IMR-90 (cell line): ENCODE measurements at regions not wholly inside any gene's neighbourhood (a gene's known extent, or its start where the extent isn't known, plus 50 kb on each side); places are given as distances from the start of the nearest gene placed in this dataset.

Experiments used
- ATAC-seq: fragments of 200-7000 bp; cut with Tn5 transposase; 2 replicates; pipeline ENCODE4 v1.9.1; 2020; ENCODE audit warnings: low read depth, mild to moderate bottlenecking, moderate library complexity
- BruUV-seq: library from RNA; stranded (reverse); fragments of 400-500 nt; replicated peaks from 2 replicates; lab custom pipeline; 2021; lab: Mats Ljungman, UMichigan
- CTCF ChIA-PET: fragments of 300-600 bp; formaldehyde crosslinking; extraction: SDS; loops from one replicate; lab custom pipeline; 2021; ENCODE audit warnings: antibody characterized with exemption; lab: Yijun Ruan, JAX
- POLR2A ChIA-PET: fragments of 300-600 bp; sonication (Branson Sonifier 250); formaldehyde crosslinking; loops from one replicate; lab custom pipeline; 2022; ENCODE audit warnings: antibody characterized with exemption; ENCODE audit not compliant: unreplicated experiment; lab: Charles Lee
- DNase-seq: peaks from one replicate; pipeline ENCODE4 v3.0.0; 2013
- H2AFZ ChIP-seq: replicated peaks from 2 replicates; pipeline ENCODE3; 2013; ENCODE audit warnings: low read length, mild to moderate bottlenecking; ENCODE audit not compliant: poor library complexity
- H2AK5ac ChIP-seq: 2 replicates; pipeline ENCODE4 v1.6.1; 2013; ENCODE audit warnings: low read depth, low read length, inconsistent platforms
- H2AK9ac ChIP-seq: replicated peaks from 2 replicates; pipeline ENCODE3; 2013; ENCODE audit warnings: mild to moderate bottlenecking, low read depth, low read length, moderate library complexity; ENCODE audit not compliant: poor library complexity
- H2BK120ac ChIP-seq: 2 replicates; pipeline ENCODE4 v1.6.1; 2013; ENCODE audit warnings: low read depth, low read length, inconsistent platforms
- H2BK15ac ChIP-seq: 3 replicates; pipeline ENCODE4 v1.6.1; 2013; ENCODE audit warnings: low read depth, low read length, inconsistent platforms
- H2BK20ac ChIP-seq: 2 replicates; pipeline ENCODE4 v1.6.1; 2013; ENCODE audit warnings: low read depth, mild to moderate bottlenecking, inconsistent platforms, low read length, moderate library complexity
- H2BK5ac ChIP-seq: 2 replicates; pipeline ENCODE4 v1.6.1; 2013; ENCODE audit warnings: mild to moderate bottlenecking, low read depth, low read length, inconsistent platforms; ENCODE audit not compliant: poor library complexity, severe bottlenecking
- H3K14ac ChIP-seq: replicated peaks from 2 replicates; pipeline ENCODE4 v1.6.1; 2013; ENCODE audit warnings: low read depth, low read length, inconsistent platforms
- H3K18ac ChIP-seq: 2 replicates; pipeline ENCODE4 v1.6.1; 2013; ENCODE audit warnings: low read depth, low read length, control low read depth
- H3K23ac ChIP-seq: 2 replicates; pipeline ENCODE4 v1.6.1; 2013; ENCODE audit warnings: low read depth, low read length, inconsistent platforms
- H3K27ac ChIP-seq: 2 replicates; pipeline ENCODE4 v1.5.1; 2013; ENCODE audit warnings: mild to moderate bottlenecking, control low read depth, low read length; ENCODE audit not compliant: insufficient read depth
- H3K27me3 ChIP-seq: 2 replicates; pipeline ENCODE4 v1.6.1; 2013; ENCODE audit warnings: low read length; ENCODE audit not compliant: control insufficient read depth, insufficient read depth
- H3K36me3 ChIP-seq: 2 replicates; pipeline ENCODE4 v1.6.1; 2013; ENCODE audit warnings: low read length, mixed read lengths; ENCODE audit not compliant: control insufficient read depth, insufficient read depth
- H3K4ac ChIP-seq: 2 replicates; pipeline ENCODE4 v1.6.1; 2013; ENCODE audit warnings: low read depth, low read length, inconsistent platforms
- H3K4me1 ChIP-seq: 2 replicates; pipeline ENCODE4 v1.6.1; 2013; ENCODE audit warnings: low read length, mixed read lengths; ENCODE audit not compliant: control insufficient read depth, insufficient read depth
- H3K4me2 ChIP-seq: 2 replicates; pipeline ENCODE4 v1.6.1; 2013; ENCODE audit warnings: low read depth, mild to moderate bottlenecking, control low read depth, low read length, moderate library complexity
- H3K4me3 ChIP-seq: 2 replicates; pipeline ENCODE4 v1.5.1; 2013; ENCODE audit warnings: low read depth, mild to moderate bottlenecking, control low read depth, low read length, moderate library complexity; ENCODE audit not compliant: insufficient read depth
- H3K56ac ChIP-seq: 2 replicates; pipeline ENCODE4 v1.6.1; 2013; ENCODE audit warnings: low read length, inconsistent platforms; ENCODE audit not compliant: insufficient read depth; ENCODE audit errors: extremely low read depth
- H3K79me1 ChIP-seq, 2 experiments: 2 replicates each; pipeline ENCODE4 v1.6.1; 2013; ENCODE audit warnings: low read length in 2 of 2, inconsistent platforms in 1 of 2, low read depth in 1 of 2
- H3K9ac ChIP-seq: 2 replicates; pipeline ENCODE4 v1.6.1; 2013; ENCODE audit warnings: low read depth, low read length, control low read depth
- H3K9me1 ChIP-seq: 2 replicates; pipeline ENCODE4 v1.6.1; 2013; ENCODE audit warnings: low read length, inconsistent platforms; ENCODE audit not compliant: insufficient read depth
- H3K9me3 ChIP-seq: 2 replicates; pipeline ENCODE4 v1.6.1; 2013; ENCODE audit warnings: low read length; ENCODE audit not compliant: control insufficient read depth, insufficient read depth
- H4K20me1 ChIP-seq: 2 replicates; pipeline ENCODE4 v1.6.1; 2013; ENCODE audit warnings: low read length, inconsistent platforms; ENCODE audit not compliant: insufficient read depth
- H4K5ac ChIP-seq: 2 replicates; pipeline ENCODE4 v1.6.1; 2013; ENCODE audit warnings: mild to moderate bottlenecking, low read depth, low read length, control low read depth
- H4K8ac ChIP-seq, 2 experiments: 2 replicates each; pipeline ENCODE4 v1.6.1; 2013; ENCODE audit warnings: low read depth in 2 of 2, low read length in 2 of 2, control low read depth in 1 of 2, inconsistent platforms in 1 of 2
- H4K91ac ChIP-seq: 2 replicates; pipeline ENCODE4 v1.6.1; 2013; ENCODE audit warnings: low read depth, low read length, inconsistent platforms; ENCODE audit not compliant: insufficient read depth
- BHLHE40 ChIP-seq: fragments of 150-350 bp; IDR thresholded peaks from 2 replicates; pipeline ENCODE4 v1.6.1; 2016; ENCODE audit warnings: mild to moderate bottlenecking, low read depth, low read length
- CEBPB ChIP-seq: IDR thresholded peaks from 2 replicates; pipeline ENCODE4 v1.6.1; 2012; ENCODE audit warnings: low read depth, low read length, improper control_type of control experiment
- CHD1 ChIP-seq: IDR thresholded peaks from 2 replicates; pipeline ENCODE4 v1.6.1; 2012; ENCODE audit warnings: low read depth, low read length, improper control_type of control experiment
- FOS ChIP-seq: fragments of 150-350 bp; IDR thresholded peaks from 2 replicates; pipeline ENCODE4 v1.6.1; 2016; ENCODE audit warnings: low read depth, low read length
- MAFK ChIP-seq: IDR thresholded peaks from 2 replicates; pipeline ENCODE4 v1.6.1; 2012; ENCODE audit warnings: low read depth, low read length, improper control_type of control experiment
- MAZ ChIP-seq: IDR thresholded peaks from 2 replicates; pipeline ENCODE4 v1.6.1; 2012; ENCODE audit warnings: low read depth, mild to moderate bottlenecking, low read length, improper control_type of control experiment, moderate library complexity, borderline replicate concordance
- MXI1 ChIP-seq: IDR thresholded peaks from 2 replicates; pipeline ENCODE4 v1.6.1; 2012; ENCODE audit warnings: low read depth, mild to moderate bottlenecking, low read length, moderate library complexity, borderline replicate concordance
- NFE2L2 ChIP-seq: fragments of 150-350 bp; IDR thresholded peaks from 2 replicates; pipeline ENCODE4 v1.6.1; 2016; ENCODE audit warnings: low read depth, mild to moderate bottlenecking, low read length
- POLR2A ChIP-seq: IDR thresholded peaks from 2 replicates; pipeline ENCODE4 v1.6.1; 2012; ENCODE audit warnings: mild to moderate bottlenecking, low read depth, low read length
- RAD21 ChIP-seq: IDR thresholded peaks from 2 replicates; pipeline ENCODE4 v1.6.1; 2012; ENCODE audit warnings: low read length, improper control_type of control experiment
- RCOR1 ChIP-seq: IDR thresholded peaks from 2 replicates; pipeline ENCODE4 v1.6.1; 2012; ENCODE audit warnings: mild to moderate bottlenecking, low read length, improper control_type of control experiment; ENCODE audit not compliant: insufficient replicate concordance
- RFX5 ChIP-seq: IDR thresholded peaks from 2 replicates; pipeline ENCODE4 v1.8.0; 2012; ENCODE audit warnings: low read depth, mild to moderate bottlenecking, low read length, moderate library complexity
- SMC3 ChIP-seq: fragments of 150-350 bp; IDR thresholded peaks from 2 replicates; pipeline ENCODE4 v1.6.1; 2016; ENCODE audit warnings: low read depth, mild to moderate bottlenecking, antibody characterized with exemption, low read length, moderate library complexity
- WGBS, 2 experiments: methylation state at CpG; one replicate each; pipeline versions ENCODE4 v1.1.5 to v1.1.7; 2013; ENCODE audit warnings: missing lambda C conversion rate in 2 of 2; ENCODE audit not compliant: insufficient read length in 1 of 2; ENCODE audit errors: extremely low coverage in 2 of 2; 5-methylcytosine and 5-hydroxymethylcytosine counted together
- dilution Hi-C: fragments of 300-500 bp; cut with HindIII; formaldehyde crosslinking; loops from one replicate; pipeline ENCODE4 v1.14.3; 2018; ENCODE audit warnings: low sequenced_read_pairs; ENCODE audit not compliant: unreplicated experiment
- in situ Hi-C: fragments of 300-500 bp; cut with MboI; formaldehyde crosslinking; loops from 3 replicates; pipeline ENCODE4 v1.14.3; 2019; ENCODE audit warnings: low sequenced_read_pairs, inconsistent platforms, mixed read lengths
- intact Hi-C: fragments of 100-400 bp; cut with micrococcal nuclease; formaldehyde crosslinking; loops from 2 replicates; pipeline ENCODE4 v1.10.0; 2022
- TF ChIP-seq, protein P1 (sequence below): fragments of 150-350 bp; IDR thresholded peaks from 2 replicates; pipeline ENCODE4 v1.6.1; 2016; ENCODE audit warnings: low read depth, mild to moderate bottlenecking, low read length, moderate library complexity, borderline replicate concordance
- TF ChIP-seq, protein P2 (sequence below): conservative IDR thresholded peaks from 2 replicates; pipeline ENCODE4 v1.5.1; 2012; ENCODE audit warnings: mild to moderate bottlenecking, low read depth, low read length, improper control_type of control experiment
- TF ChIP-seq, protein P3 (sequence below): fragments of 150-350 bp; IDR thresholded peaks from 2 replicates; pipeline ENCODE4 v1.6.1; 2017; ENCODE audit warnings: mild to moderate bottlenecking, antibody characterized with exemption, low read length, low read depth

GRCh38 chr2:146295080-146295670, 1549.7 kb upstream of the ACVR2A start:
- ChIA-PET POLR2A (no interaction called here), CTCF (interaction anchor here (1.3 kb wide), 1 partner anchor 10 kb away, joined by 3 read pairs; no protein-coding TSS in a partner anchor)
- no peak overlapping the region for H4K5ac ChIP-seq
- TF ChIP-seq, protein P1, sequence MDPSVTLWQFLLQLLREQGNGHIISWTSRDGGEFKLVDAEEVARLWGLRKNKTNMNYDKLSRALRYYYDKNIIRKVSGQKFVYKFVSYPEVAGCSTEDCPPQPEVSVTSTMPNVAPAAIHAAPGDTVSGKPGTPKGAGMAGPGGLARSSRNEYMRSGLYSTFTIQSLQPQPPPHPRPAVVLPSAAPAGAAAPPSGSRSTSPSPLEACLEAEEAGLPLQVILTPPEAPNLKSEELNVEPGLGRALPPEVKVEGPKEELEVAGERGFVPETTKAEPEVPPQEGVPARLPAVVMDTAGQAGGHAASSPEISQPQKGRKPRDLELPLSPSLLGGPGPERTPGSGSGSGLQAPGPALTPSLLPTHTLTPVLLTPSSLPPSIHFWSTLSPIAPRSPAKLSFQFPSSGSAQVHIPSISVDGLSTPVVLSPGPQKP, result no peak
- TF ChIP-seq NFE2L2 (no peak), RCOR1 (no peak), MAZ (no peak), MAFK (no peak), CEBPB (no peak), FOS (no peak), POLR2A (no peak), RFX5 (no peak), CHD1 (no peak), BHLHE40 (no peak), RAD21 (no peak), MXI1 (no peak), SMC3 (no peak)
- TF ChIP-seq, protein P2, sequence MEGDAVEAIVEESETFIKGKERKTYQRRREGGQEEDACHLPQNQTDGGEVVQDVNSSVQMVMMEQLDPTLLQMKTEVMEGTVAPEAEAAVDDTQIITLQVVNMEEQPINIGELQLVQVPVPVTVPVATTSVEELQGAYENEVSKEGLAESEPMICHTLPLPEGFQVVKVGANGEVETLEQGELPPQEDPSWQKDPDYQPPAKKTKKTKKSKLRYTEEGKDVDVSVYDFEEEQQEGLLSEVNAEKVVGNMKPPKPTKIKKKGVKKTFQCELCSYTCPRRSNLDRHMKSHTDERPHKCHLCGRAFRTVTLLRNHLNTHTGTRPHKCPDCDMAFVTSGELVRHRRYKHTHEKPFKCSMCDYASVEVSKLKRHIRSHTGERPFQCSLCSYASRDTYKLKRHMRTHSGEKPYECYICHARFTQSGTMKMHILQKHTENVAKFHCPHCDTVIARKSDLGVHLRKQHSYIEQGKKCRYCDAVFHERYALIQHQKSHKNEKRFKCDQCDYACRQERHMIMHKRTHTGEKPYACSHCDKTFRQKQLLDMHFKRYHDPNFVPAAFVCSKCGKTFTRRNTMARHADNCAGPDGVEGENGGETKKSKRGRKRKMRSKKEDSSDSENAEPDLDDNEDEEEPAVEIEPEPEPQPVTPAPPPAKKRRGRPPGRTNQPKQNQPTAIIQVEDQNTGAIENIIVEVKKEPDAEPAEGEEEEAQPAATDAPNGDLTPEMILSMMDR, result no peak
- TF ChIP-seq, protein P3, sequence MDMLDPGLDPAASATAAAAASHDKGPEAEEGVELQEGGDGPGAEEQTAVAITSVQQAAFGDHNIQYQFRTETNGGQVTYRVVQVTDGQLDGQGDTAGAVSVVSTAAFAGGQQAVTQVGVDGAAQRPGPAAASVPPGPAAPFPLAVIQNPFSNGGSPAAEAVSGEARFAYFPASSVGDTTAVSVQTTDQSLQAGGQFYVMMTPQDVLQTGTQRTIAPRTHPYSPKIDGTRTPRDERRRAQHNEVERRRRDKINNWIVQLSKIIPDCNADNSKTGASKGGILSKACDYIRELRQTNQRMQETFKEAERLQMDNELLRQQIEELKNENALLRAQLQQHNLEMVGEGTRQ, result no peak
- no peak overlapping the region for H3K4me3 ChIP-seq
- H3K36me3 ChIP-seq, result no peaks in the 10 kb centered on the region
- H3K27me3 ChIP-seq, result no peaks in the 10 kb centered on the region
- H2BK120ac ChIP-seq, result no peak overlapping the region
- no peak overlapping the region for H3K4me2 ChIP-seq
- in situ Hi-C loops, result no loop called here
- H2BK5ac ChIP-seq, result no peak overlapping the region
- peaks cover 4% of the 10 kb centered on the region for H3K9me3 ChIP-seq
- dilution Hi-C loops, result no loop called here
- no peak overlapping the region for H3K23ac ChIP-seq
- H3K9me1 ChIP-seq, result no peaks in the 10 kb centered on the region
- no peak for DNase-seq
- H2BK15ac ChIP-seq, result no peak overlapping the region
- no peak overlapping the region for H4K8ac ChIP-seq
- no peaks in the 10 kb centered on the region for H4K20me1 ChIP-seq
- WGBS, 2 experiments, result no CpG with 5 or more reads among the region's 1 CpG
- no peaks in the 10 kb centered on the region for H3K79me1 ChIP-seq
- H2AFZ ChIP-seq, result no peak overlapping the region
- ATAC-seq, result no peak
- H3K27ac ChIP-seq, result no peak overlapping the region
- H3K4me1 ChIP-seq, result no peaks in the 10 kb centered on the region
- H3K4ac ChIP-seq, result no peak overlapping the region
- no peak overlapping the region for H3K9ac ChIP-seq
- H3K18ac ChIP-seq, result no peak overlapping the region
- intact Hi-C loops, result no loop called here
- H3K14ac ChIP-seq, result no peak overlapping the region
- BruUV-seq, result no TSS peak
- no peak overlapping the region for H2BK20ac ChIP-seq
- no peak overlapping the region for H4K91ac ChIP-seq
- no peak overlapping the region for H3K56ac ChIP-seq
- H2AK9ac ChIP-seq, result no peak overlapping the region
- no peak overlapping the region for H2AK5ac ChIP-seq
